ENCODE measurements at regions not wholly inside any gene's neighbourhood (a gene's known extent, or its start where the extent isn't known, plus 50 kb on each side); places are given as distances from the start of the nearest gene placed in this dataset.
A peak's percentile ranks its signal among the peaks of the same experiment; 100 is the strongest.
"Not testable (repeated sequence)": the region's sequence is repeated elsewhere in the genome, so short reads cannot be mapped to it uniquely, and the experiment has no call there.

- no peak for DNase-seq (ENCODE audit: low spot score)
Measured at GRCh38 chrX:131595120-131595519, 51.2 kb downstream of the OR13H1 start.

DNA sequence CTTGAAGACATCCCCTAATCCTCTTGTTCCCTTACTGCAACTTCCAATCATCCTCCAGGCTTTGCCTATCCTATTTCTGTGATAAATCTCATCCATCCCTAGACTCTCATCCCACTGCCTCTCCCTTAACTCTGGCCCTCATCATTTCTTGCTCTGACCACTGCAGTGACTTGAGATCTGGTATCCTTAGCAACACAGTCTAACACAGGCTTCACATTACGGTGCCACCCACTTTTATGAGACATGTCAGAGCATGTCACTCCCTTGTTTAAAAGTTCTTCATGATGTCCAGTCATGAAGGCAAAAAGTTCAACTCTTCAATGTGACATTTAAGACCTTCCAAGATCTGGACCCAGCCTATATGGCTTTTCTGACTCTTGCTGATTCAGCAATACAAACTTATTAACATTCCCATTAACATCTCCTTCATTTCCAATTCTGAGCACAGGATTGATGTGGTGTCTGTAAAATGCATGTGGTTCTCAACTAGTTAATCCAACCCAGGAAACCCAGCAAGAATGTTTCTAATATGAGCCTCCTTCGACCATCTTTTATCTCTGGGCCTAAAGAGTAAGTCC lies 64.0 kb downstream of the OR13H1 start:
- DNase-seq (ENCODE audit: low spot score): no peak

GRCh38 chrX:131609480-131609879 lies 65.6 kb downstream of the OR13H1 start:
- DNase-seq (ENCODE audit: low spot score): no peak

DNA sequence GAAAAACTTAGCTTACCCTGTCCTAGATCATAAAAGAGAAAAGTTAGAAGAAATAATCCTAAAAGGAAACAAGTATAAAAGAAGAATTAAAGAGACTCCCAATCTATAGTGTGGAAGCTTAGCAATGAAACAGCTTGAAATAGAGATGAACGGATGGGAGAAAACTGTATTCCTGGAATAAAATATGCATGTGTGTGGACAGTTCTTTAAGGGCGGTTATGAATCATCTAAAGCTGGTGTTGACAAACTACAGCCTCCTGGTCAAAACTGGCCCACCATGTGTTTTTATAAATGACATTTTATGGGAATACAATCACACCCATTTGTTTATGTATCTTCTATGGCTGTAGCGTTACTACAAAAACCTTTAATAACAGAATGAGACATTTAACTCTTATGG lies 69.4 kb downstream of the OR13H1 start:
- no peak for DNase-seq (ENCODE audit: low spot score)

DNA sequence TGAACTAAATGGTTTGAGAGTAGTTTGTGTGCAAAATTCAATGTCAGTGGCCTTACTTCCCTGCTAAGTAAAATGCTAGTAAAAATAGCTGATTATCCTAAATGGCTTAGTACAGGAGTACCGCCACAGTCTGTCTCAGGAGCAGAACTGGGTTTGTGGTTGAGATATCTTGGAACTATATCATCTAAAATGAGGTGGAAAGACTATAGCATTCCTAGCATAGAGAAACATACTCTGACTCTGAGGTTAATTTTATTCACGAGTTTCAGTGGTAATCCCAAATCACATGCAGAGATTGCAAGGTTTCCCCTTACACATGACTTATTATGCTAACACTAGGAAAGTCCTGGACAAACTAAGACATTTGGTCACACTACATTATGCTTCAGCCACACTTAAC lies 70.4 kb downstream of the OR13H1 start:
- DNase-seq (ENCODE audit: low spot score): peak; percentile 36

DNA sequence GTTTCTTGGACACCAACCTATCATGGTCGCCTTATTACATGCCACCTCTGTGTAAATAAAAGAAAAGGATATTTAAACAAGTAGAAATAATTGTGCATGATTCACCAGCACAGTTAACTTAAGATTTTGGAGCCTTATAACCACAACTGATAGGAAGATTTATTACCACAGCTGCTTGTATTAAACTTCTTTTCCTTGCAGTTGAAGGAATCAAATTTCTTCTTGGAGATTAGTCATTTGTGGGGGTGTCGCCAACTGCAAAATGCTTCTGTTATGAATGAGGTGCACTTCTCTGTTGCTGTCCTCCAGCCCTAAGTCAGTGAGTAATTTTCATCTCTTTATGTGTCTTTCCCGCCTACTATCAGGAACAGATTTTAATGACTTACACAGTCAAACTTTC lies 73.3 kb downstream of the OR13H1 start:
- peak; percentile 83 for DNase-seq (ENCODE audit: low spot score)

DNA sequence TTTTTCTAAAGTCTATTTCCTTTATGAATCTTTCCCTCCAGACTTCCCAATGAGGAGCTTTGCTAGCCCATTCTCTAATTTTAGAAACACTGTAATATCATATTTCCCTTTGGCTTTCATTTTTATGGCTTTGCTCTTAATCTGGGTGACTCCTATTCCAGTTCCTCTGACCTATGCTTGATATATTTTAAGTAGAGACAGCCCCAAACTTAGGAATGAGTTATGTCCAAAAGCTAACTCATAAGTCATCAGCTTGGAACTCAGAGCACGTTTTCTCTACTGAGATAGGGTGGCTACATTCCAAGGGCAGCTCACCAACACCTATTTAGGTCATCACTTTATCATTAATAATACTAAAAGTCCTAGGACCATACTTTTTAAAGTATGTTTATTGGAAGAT lies 77.8 kb downstream of the OR13H1 start:
- DNase-seq (ENCODE audit: low spot score): no peak

- DNase-seq (ENCODE audit: low spot score): peak; percentile 35
Measured at GRCh38 chrX:131626681-131627296, 82.9 kb downstream of the OR13H1 start.

- no peak for DNase-seq (ENCODE audit: low spot score)
Measured at GRCh38 chrX:131630534-131630933, 86.7 kb downstream of the OR13H1 start.

GRCh38 chrX:131633285-131633917 lies 89.5 kb downstream of the OR13H1 start:
- peak; percentile 66 for DNase-seq (ENCODE audit: low spot score)

GRCh38 chrX:131634900-131635299 lies 91.0 kb downstream of the OR13H1 start:
- no peak for DNase-seq (ENCODE audit: low spot score)

GRCh38 chrX:131646106-131646505 lies 102.2 kb downstream of the OR13H1 start:
- DNase-seq (ENCODE audit: low spot score): no peak

DNA sequence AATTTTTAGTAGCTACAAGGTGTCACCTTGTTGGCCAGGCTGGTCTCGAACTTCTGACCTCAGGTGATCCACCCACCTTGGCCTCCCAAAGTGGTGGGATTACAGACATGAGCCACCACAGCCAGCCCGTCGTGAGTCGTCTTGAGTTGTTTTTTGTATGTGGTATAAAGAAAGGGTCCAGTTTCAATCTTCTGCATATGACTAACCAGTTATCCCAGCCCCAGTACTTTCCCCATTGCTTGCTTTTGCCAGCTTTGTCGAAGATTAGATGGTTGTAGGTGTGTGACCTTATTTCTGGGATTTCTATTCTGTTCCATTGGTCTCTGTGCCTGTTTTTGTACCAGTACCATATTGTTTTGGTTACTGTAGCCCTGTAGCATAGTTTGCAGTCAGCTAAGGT lies 105.9 kb downstream of the OR13H1 start:
- no peak for DNase-seq (ENCODE audit: low spot score)

DNA sequence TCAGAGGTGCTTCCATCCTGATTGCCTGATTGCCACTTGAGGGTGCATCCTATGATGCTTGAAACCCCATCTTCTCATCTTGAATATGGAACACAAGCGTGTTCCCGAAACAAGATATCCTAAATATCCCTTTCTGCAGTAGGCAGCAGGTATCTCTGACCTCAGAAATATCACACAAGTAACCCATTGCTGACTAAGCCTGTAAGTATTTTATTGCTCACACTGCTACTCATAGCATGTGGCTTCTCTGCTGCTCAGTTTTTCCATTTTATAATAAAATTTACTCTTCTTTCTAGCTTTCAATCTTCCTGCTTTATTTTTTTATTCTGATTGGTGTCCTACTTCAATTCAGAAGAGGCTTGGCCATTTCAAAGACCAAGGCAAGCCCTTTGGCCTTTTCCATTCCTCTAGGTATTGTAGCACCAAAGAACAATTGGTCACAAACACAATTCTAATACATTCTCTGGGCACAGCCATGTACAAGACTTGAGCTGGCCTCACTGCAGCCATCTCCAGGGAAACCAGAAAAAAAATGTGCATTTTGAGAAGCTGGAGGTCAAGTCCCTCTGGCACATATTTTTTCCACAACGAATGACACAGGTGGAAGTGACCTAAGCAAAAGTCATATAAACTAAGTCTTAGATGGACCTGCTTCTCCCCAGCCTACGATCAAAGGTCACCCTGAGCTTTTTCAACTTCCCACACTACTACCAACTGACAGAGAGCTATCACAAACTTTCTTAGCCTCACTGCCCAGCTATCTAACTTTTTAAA lies 107.0 kb downstream of the OR13H1 start:
- peak; percentile 16 for DNase-seq (ENCODE audit: low spot score)

GRCh38 chrX:131663726-131664125 lies 119.9 kb downstream of the OR13H1 start:
- DNase-seq (ENCODE audit: low spot score): not testable (repeated sequence)

DNA sequence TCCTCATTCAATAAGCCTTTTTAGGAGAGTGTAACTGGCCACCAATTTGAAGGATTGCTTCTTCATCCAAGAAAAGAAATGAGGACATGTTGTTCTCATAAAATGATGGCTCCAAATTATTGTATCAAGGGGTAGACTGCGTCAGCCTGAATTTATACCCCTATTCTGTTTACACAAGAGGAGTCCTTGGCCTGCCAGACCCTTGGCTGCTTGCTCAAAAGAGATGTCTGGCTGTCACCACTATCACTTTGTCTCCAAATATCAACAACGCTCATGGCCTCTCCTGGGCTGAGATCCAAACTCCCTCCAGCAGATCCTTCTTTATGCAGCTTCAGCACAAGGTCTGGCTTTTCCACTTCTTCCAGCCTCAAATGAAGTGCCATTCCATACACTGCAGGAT lies 127.9 kb downstream of the OR13H1 start:
- DNase-seq (ENCODE audit: low spot score): no peak

- peak; percentile 27 for DNase-seq (ENCODE audit: low spot score)
Measured at GRCh38 chrX:131675596-131676194, 131.8 kb downstream of the OR13H1 start.

DNA sequence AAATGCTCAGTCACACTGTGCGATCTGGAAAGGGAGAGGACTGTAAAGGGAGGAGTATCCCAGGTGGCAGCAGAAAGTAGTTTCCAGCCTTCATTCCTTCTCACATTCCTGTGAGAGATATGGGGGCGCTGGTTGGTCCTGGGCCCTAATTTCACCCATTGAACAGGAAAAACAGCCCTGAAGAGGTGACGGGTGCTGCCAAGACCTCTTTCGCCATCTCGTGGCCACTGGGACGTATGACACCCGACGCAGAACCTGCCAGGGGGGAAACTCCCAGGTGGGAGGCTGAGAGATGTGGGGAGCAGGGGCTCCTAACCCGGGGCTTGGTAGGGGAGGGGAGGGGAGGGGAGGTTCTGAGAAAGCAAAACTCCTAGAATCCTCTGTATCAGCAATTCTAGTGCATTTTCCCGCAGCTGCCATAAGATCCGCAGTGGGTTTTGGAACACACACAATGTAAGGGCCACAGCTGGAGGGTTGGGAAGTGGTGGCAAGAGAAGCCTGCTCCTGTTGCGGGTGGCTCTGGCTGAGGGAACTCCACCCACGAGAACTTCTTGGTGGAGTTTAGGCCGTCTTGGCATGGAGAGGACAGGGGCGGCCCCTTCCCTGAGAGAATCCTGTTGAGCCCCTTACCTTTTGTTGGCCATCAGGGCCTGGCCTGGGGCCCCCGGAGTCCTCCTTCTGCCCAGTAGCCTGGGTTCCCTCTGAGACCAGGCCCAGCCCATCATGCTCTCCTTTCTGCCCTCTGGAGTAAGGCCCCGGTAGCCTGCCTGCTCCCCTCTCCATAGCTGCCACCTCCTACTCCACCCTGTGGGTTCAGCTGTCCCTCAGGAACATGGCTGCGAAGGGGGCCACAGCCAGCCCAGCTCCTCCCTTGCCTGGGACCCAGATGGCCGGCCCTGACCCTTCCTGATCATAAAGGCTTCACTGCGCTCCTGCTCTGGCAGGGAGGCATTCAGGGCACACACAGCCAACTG lies 134.1 kb downstream of the OR13H1 start:
- DNase-seq (ENCODE audit: low spot score): peak; percentile 30

GRCh38 chrX:131682735-131683134 lies 138.9 kb downstream of the OR13H1 start:
- DNase-seq (ENCODE audit: low spot score): not testable (repeated sequence)

- DNase-seq (ENCODE audit: low spot score): no peak
Measured at GRCh38 chrX:131693359-131693758, 149.5 kb downstream of the OR13H1 start.

DNA sequence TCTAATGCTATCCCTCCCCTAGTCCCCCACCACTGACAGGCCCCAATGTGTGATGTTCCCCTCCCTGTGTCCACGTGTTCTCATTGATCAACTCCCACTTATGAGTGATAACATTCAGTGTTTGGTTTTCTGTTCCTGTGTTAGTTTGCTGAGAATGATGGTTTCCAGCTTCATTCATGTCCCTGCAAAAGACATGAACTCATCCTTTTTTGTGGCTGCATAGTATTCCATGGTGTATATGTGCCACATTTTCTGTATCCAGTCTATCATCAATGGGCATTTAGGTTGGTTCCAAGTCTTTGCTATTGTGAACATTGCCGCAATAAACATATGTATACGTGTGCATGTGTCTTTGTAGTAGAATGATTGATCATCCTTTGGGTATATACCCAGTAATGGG lies 153.1 kb downstream of the OR13H1 start:
- not testable (repeated sequence) for DNase-seq (ENCODE audit: low spot score)
